Hepatic stellate cell (primary cell): ENCODE measurements at regions not wholly inside any gene's neighbourhood (a gene's known extent, or its start where the extent isn't known, plus 50 kb on each side); places are given as distances from the start of the nearest gene placed in this dataset.
"Not testable (repeated sequence)": the region's sequence is repeated elsewhere in the genome, so short reads cannot be mapped to it uniquely, and the experiment has no call there.

ENCODE experiments used
- DNase-seq: peaks from one replicate; pipeline ENCODE4 v3.0.0; 2011; ENCODE audit warnings: low spot score

DNA sequence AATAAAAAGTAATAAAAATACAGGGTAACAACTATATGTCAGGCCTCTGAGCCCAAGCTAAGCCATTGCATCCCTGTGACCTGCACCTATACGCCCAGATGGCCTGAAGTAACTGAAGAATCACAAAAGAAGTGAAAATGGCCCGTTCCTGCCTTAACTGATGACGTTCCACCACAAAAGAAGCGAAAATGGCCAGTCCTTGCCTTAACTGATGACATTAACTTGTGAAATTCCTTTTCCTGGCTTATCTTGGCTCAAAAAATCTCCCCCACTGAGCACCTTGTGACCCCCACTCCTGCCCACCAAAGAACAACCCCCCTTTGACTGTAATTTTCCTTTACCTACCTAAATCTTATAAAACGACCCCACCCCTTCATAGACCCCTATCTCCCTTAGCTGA is 963.8 kb downstream of the FAM181B start:
- DNase-seq = not testable (repeated sequence)

DNA sequence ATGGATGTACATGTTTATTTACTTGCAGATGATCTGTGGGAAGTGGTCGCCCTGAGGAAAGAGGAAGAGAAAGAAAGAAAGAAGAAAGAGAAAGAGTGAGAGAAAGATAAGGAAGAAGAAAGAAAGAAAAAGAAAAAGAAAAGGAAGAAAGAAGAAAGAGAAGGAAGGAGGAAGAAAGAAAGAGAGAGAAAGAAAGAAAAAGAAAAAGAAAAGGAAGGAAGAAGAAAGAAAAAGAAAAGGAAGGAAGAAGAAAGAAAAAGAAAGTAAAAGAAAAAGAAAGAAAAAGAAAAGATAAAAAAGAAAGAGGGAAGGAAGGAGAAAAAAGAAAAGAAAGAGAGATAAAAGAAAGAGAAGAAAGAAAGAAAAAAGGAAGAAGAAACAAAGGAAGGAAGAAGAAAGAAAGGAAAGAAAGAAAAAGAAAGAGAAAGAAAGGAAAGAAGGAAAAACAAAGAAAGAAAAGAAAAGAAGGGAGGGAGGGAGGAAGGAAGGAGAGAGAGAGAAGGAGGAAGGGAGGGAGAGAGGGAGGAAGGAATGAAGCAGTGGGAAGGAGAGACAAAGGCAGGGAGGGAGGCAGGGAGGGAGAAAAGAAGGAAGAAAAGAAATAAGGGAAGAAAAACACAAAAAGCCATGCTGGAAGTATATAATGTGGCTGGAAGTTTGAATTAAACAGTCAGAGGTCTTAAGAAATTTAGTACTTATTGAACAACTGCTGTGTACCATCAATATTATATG is 976.6 kb downstream of the FAM181B start:
- DNase-seq = no peak

DNA sequence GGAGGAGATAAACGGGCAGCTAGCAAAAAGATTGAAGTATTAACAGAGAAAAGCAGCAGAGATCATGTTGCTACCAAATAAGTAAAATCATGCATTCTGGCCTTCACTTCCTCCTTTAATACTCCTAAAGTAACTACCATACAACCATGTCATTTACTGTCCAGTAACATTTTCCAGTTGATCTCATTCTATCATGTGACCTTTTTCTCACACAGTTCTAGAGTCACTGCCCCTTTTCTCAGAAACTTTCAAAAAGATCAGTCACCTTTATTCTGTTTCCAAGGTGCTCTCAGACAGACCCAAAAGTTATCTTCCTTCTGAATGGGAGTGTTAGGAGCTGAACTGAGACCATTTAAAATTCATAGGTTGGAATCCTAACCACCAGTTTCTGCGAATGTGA is 984.4 kb downstream of the FAM181B start:
- DNase-seq = no peak

DNA sequence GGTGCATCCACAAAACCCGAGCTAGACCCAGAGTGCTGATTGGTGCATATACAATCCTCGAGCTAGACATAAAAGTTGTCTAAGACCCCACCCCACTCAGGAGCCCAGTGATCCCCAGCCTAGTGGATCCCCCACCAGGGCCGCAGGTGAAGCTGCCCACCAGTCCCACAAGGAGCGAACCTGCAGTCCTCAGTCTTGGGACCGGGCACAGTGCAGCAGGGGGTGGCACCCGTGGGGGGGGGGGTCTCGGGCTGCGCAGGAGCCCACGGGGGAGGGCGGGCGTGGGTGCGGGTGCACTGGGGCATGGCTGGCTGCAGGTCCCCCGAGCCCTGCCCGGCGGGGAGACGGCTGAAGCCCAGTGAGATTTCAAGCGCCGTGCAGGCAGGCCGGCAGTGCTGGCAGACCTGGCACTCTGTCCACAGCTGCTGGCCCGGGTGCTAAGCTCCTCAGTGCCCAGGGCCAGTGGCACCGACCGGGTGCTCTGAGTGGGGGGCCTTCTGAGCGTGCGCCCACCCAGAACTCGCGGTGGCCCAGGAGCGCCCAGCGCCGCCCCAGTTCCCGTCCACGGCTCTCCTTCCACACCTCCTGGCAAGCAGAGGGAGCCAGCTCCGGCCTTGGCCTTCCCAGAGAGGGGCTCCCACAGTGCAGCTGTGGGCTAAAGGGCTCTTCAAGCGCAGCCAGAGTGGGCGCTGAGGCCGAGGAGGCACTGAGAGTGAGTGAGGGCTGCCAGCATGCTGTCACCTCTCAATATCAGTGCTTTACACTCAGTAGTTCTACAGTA is 989.1 kb downstream of the FAM181B start:
- no peak for DNase-seq

DNA sequence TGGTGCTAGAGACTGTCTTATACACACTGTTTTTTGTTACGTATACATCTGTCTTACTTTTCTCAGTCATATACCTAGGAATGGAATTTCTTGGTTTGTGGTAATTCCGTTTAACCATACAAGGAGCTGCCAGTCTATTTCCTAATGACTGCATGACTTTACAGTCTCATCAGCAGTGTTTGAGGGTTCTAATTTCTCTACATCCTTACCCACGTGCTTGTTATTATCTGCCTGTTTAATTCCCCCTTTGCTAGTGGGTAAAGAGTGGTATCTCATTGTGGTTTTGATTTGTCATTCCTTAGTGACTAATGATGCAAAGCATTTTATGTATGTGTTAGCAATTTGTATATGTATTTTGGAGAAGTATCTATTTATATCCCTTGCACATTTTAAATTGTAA is 1008.0 kb downstream of the FAM181B start:
- DNase-seq = no peak

DNA sequence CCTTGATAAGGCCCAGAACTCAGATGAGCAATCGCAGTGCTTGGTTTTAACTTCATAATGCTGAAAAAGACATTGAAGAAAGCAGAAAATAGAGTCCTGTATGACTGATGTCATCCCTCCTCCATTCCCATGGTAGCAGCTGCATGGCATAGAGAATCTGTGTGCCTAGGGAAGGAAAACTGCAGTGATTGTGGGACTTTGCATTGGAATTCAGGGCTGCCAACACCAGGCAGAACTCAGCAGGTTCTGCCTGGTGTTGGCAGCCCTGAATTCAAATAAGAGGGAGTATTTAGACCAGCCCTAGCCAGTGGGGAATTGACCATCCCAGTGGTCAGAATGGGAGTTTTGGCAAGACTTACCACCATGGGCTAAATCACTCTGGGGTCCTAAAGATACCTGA is 1016.0 kb downstream of the FAM181B start:
- no peak for DNase-seq

DNA sequence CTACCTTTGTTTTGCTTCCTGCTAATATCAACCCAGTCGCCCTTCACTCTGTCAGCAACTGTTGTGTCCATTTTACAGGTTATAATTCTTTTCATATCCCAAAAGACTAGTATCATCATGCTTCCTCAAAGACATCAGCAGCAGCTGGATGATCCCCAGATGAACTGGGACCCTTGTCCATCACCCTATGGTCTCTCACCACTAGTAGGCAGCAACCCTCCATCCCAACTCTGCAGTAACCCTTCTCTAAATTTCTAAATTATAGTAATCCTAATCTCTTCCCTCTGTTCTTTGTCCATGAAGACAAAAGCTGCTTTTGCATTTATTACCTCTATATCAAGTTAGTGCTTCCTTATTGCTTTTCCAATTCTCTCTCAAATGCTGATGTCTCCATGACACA is 1025.8 kb downstream of the FAM181B start:
- no peak for DNase-seq

DNA sequence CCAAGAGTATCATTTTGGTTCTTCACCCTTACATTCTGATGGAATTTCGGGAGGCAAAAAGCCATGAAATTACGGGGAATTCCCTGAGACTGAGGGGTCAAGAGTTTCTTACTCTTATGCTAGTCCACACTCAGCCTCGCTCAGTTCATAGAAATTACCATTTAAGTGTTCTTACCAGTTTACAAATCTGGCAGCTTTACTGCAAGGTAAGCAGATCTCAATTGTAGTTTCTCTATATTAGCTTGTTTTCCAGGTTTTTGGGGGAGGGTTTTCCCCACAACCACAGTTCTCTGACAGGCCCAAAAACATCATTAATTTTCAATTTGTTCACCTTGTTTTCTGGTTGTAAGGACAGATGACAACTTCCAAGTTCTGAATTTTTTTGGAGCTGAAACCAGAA is 1028.4 kb downstream of the FAM181B start:
- no peak for DNase-seq

DNA sequence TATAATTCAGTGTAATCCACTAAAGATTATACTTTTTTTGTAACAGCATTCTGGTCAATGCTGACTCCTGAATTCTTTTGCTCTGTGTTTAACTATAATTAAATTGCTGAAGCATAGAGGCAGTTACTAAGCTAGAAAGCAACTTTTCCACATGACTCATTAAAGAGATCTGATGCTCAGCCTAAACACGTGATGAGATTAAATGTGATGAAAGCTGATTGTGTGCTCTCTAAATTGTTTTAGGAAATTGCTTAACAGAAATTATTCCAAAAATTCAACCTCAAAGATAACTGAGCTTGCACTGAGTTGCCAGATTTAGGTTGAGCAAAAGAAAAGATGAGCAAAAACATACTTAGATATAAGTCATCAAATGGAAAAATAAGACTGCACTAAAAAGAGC is 1033.6 kb downstream of the FAM181B start:
- DNase-seq = no peak

DNA sequence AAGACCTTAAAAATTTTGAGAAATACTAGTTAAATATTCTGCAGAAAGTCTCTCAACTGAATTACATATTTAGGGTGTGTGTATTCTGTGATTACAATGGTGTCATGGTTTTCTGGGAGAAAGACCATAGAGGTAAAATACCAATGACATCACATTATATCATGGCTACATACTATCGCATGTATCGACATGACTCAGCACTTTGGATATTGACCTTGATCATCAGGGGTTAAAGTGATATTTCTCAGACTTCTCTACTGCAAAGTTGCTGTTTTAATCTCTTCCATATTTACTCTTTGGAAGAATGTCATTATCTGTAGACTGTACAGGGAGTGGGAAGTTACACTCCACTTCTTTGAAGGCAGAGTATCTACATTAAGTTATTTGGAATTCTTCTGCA is 1046.6 kb downstream of the FAM181B start:
- no peak for DNase-seq

DNA sequence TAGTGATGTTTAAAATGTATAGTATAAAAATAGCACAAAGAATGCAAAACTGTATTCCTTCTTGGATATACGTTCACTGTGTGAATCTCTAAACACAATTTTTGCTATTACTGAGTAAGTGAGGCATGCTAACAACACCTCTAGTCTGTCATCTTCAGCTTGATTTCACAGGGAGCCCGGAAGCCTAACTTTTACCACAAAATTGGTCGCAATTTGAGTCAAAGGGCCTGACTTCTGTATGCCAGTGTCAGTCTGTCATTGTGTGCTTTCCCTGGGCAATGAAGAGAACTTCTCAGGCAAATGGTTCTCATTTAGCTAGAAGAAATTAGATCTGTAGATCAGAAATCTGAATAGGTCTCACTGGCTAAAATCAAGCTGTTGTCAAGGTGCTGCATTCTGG is 1059.5 kb downstream of the FAM181B start:
- DNase-seq = no peak

DNA sequence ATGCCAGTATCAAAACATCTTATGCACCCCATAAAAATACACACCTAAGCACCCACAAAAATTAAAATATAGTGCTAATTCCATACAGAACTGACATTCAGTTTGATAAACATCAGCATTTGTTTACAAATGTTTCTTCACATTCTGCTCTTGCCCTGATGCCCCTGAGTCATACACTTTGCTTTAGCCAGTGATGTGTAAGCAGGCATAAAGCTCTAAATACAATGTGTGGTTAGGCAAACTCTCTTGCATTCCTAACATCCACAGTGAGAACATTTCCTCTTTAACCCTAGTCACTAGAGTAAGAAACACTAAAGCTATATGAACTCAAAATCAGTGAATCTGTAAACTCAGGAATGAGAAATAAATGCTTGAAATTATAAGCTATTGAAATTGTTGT is 1060.7 kb downstream of the FAM181B start:
- no peak for DNase-seq

DNA sequence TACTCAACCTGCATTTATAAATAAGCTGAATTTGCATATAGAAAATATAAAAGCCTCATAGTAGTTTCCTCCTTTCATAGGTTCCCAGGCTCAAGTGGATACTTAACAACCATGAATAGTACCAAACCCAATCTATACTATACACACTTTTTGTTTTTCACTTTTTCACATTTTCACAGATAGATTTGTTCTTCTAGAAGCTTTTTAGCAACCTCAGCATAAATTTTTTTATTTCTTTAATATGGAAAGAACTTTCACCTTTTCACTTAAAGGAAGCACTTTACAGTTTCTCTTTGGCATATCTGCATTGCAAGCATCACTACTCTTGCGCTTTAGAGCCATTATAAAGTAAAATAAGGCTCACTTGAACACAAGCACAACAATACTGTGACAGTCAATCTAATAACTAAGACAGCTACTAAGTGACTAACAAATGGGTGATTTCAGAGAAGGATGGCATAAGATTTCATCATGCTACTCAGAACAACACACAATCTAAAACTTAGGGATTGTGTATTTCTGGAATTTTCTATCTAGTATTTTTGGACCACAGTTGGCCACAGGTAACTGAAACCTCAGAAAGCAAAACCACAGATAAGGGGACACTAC is 1063.6 kb downstream of the FAM181B start:
- DNase-seq = no peak

DNA sequence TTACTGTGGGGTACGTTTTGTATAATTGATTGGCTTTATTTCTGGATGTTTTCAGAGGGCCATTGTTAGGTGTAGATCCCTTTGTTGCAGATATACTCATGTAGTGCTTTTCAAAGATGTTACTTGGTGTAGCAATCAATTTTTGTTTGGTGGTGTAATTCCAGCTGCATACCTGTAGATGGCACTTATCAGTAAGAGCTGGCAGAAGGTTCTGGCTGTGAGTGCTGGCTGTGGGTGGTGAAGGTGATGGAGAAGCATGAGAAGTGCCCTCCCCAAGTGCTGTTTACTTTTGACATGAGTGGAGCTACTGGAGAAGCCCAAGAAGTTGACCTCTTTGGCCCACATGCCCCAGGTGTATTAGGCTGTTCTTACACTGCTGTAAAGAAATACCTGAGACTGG is 1074.9 kb downstream of the FAM181B start:
- DNase-seq = no peak

DNA sequence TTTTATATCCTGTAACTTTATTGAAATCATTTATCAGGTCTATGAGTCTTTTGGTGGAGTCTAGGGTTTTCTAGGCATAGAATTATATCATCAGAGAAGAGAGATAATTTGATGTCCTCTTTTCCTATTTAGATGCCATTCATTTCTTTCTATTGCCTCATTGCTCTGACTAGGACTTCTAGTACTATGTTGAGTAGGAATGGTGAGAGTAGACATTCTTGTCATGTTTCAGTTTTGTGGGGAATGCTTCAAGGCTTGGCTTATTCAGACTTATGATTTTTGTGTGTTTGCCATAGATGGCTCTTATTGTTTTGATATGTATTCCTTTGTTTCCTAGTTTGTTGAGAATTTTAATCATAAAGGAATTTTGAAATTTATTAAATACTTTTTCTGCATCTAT is 1078.3 kb downstream of the FAM181B start:
- DNase-seq = no peak

DNA sequence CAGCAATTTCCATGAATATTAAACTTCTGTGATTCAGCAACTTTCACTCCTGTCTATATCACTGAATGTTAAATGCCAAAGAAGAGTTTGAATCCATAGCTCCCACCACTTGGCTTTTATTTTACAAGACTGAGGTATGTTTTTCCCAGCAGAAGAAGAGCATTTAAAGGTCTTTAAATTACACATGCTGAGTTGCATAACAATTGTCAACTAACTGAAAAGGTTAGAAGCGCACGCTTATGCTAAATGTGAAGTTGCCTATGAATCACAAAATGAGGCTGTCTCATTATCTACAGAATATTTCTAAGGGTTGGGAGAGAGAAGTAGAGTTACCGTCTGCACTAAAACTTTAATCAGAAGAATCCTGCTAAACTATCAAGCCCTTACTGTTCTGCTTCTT is 1086.3 kb downstream of the FAM181B start:
- no peak for DNase-seq

DNA sequence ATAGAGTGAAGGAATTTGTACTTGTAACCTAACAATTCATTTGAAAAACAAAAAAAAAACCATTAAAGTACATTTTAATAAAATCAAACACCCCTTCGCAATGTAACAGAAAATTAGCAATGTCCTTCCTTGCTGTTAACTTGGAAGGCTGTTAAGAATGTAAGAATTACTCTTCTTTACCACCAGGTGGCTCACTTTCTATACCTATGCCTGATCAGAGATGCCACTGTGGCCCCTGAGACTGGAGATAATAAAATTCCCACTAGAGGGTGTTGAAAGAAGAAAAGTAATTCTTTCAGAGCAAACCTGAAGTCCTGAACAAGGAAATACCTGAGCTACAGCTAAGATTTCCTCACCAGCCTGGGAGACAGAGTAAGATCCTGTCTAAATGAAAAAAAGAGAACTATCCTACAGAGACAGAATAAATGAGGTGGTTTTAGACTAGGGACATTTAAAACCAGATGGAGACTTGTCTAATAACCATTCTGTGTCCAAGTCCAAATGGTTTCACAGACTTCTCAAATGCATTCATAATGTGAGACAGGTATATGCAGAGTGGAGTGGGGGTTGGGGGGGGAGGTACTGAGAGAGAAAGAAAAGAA is 1089.3 kb downstream of the FAM181B start:
- DNase-seq = peak; percentile 8

DNA sequence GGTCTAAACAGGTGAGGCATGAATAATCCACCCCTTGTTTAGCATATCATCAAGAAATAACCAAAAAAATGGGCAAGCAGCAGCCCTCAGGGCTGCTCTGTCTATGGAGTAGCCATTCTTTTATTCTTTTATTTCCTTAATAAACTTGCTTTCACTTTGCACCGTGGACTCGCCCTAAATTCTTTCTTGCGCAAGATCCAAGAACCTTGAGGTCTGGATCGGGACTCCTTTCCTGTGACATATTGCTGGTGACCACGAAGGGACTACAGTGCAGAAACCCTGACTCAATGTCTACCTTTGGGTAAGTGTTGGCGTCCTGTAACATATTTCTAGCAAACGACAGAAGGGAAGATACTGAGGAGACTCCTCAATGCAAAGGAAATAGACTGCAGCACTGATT is 1099.2 kb downstream of the FAM181B start:
- DNase-seq = no peak

DNA sequence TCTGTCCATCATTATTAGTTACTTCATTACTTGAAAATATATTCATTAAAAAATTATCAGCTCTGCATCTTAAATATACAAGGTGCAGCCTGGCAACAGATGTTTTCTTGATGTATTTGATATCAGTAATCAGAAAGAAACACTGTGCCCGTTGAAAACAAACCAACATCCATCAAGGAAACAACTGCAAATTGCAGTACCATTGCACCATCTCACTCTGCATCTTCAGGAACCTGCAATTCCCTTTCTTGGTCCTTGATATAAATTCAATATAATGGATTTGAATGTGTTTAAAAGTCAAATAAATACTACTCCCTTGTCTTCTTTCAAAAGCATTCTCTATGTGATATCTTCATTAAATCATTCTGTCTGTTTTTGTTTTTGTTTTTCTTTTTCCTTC is 1131.2 kb downstream of the FAM181B start:
- no peak for DNase-seq

DNA sequence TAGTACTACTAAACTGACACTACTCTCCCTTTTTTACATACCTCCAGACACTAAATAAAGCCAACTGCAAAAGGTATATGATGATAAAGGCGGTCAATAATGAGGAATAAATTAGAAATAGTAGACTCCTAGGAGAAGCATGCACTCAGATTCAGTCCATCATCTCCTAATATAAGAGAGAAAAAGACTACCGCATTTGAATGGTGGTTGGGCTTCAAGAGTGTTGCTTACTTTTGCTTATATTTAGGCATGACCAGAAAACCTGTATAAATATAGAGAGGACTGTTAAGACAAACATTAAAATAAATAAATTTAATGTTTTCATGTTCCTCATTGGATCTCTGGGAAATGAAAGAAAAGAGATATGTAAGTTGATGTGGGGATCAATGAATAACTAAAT is 1137.0 kb downstream of the FAM181B start:
- no peak for DNase-seq

DNA sequence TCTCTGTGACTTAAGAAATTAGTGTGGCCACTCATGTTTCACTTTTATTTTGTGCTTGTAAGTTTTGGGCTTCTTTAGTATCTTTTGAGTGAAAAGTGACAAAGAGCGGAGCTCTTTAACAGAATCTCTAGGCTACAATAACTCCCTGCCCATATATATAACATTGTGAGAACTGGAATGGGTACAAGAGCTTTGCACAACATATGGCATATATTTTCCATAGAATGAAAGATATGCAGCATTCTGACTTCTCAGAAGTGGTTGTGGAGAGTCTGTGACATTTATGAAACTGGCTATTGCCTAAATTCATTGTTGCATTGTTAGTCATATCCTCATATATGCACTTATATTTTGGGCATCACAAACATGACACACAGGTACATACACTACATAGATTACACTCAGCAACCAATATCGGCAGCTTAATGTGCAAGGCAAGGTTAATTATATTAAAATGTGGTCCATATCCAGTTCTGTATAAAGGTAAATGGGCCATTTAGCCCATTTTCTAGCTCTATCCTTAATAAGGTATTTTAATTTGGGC is 1148.2 kb downstream of the FAM181B start:
- DNase-seq = no peak

DNA sequence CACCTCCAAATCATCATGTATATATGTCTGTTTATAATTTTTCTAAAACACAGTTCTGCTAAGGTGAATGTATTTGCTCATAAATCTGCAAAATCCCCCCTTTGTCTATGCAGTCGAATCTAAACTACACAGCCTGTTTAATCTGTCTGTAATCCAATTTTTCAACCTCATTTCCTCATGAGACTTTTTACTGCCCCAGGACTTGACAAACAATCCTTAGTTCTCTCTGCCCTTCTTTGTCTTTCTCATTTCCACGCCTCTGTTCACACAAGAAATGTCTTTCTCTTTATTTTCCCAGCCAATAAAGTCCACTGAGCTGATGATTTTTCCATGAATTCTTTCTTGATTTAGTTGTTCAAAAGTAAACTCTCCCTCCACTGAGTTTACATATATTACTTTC is 1154.3 kb downstream of the FAM181B start:
- no peak for DNase-seq

DNA sequence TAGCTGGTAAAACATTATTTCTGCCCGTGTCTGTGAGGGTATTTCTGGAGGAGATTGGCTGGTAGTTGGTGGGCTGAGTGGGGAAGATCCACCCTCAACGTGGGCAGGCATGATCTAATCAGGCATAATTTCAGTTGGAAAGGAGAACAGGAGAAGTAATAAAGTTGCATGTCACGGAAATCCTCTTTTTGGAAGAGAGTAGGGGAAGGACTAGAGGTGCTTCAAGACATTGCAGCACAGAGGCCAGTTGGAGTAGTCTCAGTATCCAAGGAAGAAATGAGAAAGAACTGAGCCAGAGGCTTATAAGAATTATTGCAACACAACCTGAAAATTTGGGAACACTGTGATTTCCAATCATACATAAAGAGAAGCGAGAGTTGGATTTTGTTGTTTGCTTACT is 1155.1 kb downstream of the FAM181B start:
- no peak for DNase-seq
